K562 (cell line): ENCODE measurements at regions not wholly inside any gene's neighbourhood (a gene's known extent, or its start where the extent isn't known, plus 50 kb on each side); places are given as distances from the start of the nearest gene placed in this dataset.

ENCODE experiments used
- CHD2 ChIP-seq: IDR thresholded peaks from 2 replicates; pipeline ENCODE4 v1.6.1; 2011; ENCODE audit warnings: low read depth, low read length
- CTCF ChIP-seq, 3 experiments: IDR thresholded peaks in 2 of 3; conservative IDR thresholded peaks in 1 of 3; 2 replicates each; pipeline ENCODE4 v1.5.1; 2011 to 2012; ENCODE audit warnings: low read length in 3 of 3, mild to moderate bottlenecking in 3 of 3, control low read depth in 2 of 3, improper control_type of control experiment in 1 of 3, inconsistent platforms in 1 of 3, low read depth in 1 of 3, mixed read lengths in 1 of 3, moderate library complexity in 1 of 3; ENCODE audit not compliant: insufficient read depth in 2 of 3
- DEAF1 ChIP-seq: fragments of 450-650 bp; formaldehyde crosslinking; IDR thresholded peaks from 2 replicates; pipeline ENCODE4 v1.4.0; 2020; ENCODE audit warnings: mild to moderate bottlenecking, moderate library complexity
- RB1 ChIP-seq: fragments of 450-650 bp; IDR thresholded peaks from 2 replicates; pipeline ENCODE4 v1.6.1; 2017; ENCODE audit warnings: low read depth, mild to moderate bottlenecking
- SPI1 ChIP-seq: IDR thresholded peaks from 2 replicates; pipeline ENCODE4 v1.6.1; 2011; ENCODE audit warnings: low read depth, low read length, control low read depth, borderline replicate concordance
- ZFP1 ChIP-seq: fragments of 450-650 bp; formaldehyde crosslinking; IDR thresholded peaks from 2 replicates; pipeline ENCODE4 v1.4.0; 2020; ENCODE audit warnings: mild to moderate bottlenecking, mixed read lengths
- ZNF609 ChIP-seq: sonication (generic); formaldehyde crosslinking; IDR thresholded peaks from 2 replicates; pipeline ENCODE4 v1.8.1; 2023; ENCODE audit warnings: missing genetic modification reagents, mild to moderate bottlenecking, borderline replicate concordance

- TF ChIP-seq DEAF1 (CRISPR knock-in tag) (0 out of 2 replicates have a peak, but pooled peaks have one; percentile 11), SPI1 (peak; percentile 33; the same call in 1 of the 2 replicates), ZFP1 (CRISPR knock-in tag) (no peak), CHD2 (no peak), ZNF609 (no peak), CTCF (IDR thresholded peaks at IDR 0.05 in 2 of 3, conservative IDR thresholded peaks at IDR 0.05 in 1 of 3; ENCODE audit: insufficient read depth in 2 of 3, low read depth in 1 of 3, low read length in 3 of 3) (peak; percentile 76 to 81 (median 78)), RB1 (0 out of 2 replicates have a peak, but pooled peaks have one; percentile 38)
These were observed 136.1 kb upstream of the CLINT1 start (continued) for GRCh38 chr5:157994906-157995519.
